GM12872 (cell line): ENCODE measurements at regions not wholly inside any gene's neighbourhood (a gene's known extent, or its start where the extent isn't known, plus 50 kb on each side); places are given as distances from the start of the nearest gene placed in this dataset.

Source experiments
- TF ChIP-seq, protein P1 (sequence below): IDR thresholded peaks from 3 replicates; pipeline ENCODE4 v1.5.1; 2011; ENCODE audit warnings: low read depth, mild to moderate bottlenecking, low read length, moderate library complexity; ENCODE audit not compliant: insufficient read depth

- TF ChIP-seq, protein P1, sequence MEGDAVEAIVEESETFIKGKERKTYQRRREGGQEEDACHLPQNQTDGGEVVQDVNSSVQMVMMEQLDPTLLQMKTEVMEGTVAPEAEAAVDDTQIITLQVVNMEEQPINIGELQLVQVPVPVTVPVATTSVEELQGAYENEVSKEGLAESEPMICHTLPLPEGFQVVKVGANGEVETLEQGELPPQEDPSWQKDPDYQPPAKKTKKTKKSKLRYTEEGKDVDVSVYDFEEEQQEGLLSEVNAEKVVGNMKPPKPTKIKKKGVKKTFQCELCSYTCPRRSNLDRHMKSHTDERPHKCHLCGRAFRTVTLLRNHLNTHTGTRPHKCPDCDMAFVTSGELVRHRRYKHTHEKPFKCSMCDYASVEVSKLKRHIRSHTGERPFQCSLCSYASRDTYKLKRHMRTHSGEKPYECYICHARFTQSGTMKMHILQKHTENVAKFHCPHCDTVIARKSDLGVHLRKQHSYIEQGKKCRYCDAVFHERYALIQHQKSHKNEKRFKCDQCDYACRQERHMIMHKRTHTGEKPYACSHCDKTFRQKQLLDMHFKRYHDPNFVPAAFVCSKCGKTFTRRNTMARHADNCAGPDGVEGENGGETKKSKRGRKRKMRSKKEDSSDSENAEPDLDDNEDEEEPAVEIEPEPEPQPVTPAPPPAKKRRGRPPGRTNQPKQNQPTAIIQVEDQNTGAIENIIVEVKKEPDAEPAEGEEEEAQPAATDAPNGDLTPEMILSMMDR, result no peak
Measured at GRCh38 chrX:102784550-102784949, 64.0 kb downstream of the GPRASP3 start.

DNA sequence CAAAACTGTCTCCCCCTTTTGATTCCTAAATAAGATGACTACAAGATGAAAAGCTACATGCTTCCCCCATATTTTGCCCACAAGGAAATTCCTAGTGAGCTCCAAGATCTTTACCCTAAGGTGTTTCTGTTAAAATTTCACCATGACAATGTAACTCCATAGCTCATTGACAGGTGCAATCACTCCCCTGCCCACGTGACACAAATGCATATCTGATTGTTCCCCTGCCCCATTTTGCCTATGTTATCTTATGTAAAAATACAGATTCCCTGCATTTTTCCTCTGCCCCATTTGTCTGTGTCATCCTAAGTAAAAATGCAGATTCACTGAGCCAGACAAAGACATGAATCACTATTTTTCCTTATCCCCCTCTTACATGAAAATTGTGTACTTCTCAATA, 66.7 kb downstream of the GPRASP3 start:
- TF ChIP-seq, protein P1, result no peak

DNA sequence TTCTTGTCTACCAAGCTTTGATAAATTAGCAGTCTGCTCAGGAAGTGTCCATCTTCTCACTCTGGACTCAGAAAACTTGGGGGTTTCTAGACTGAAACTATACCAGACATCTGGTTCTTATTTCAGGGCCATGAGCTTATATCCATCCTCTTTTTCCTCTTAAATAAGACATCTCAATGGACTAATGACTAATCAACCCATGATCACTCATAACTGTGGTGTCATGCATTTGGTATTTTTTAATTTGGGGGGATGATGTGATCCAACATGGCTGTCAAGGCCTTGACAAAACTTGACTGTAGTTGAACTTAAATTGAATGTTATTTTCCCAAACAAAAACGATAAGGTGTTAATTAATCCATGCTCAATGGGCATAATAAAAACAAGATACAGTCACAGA, 87.8 kb downstream of the GPRASP3 start:
- TF ChIP-seq, protein P1, result no peak

GRCh38 chrX:102832661-102833060, 104.4 kb upstream of the RAB40AL start:
- TF ChIP-seq, protein P1, result no peak

- TF ChIP-seq, protein P1, result no peak
Measured at GRCh38 chrX:102833136-102833535, 103.9 kb upstream of the RAB40AL start.

DNA sequence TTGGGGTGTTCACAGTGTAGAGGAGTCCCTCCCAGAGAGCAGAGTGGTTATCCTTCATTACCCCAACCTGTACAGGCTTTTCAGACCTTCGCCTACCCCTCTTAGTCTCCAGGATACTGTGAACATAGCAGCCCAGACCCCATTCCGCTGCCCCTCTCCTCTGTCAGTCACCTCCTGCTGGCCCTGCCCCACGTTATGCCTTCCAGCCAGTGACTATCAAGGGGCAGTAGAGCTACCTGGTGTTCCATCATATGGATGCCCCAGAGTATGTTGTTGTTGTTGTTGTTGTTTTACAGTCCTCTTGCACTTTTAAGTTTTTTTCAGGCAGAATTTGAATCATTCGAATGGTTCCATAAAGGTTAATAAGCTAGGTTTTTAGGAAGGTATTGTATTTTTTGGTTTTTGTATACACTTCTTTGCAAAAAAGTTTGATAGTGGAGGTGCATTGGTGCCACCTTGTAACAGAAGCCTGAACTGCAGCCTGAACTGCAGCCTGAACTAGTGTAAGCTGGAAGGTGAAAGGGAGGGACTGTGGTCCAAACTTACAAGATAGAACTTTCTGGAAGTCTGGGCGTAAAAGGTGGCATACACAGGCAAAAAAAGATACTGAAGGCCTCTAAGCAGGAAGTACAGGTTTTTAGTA, 101.4 kb upstream of the RAB40AL start:
- TF ChIP-seq, protein P1, result peak; percentile 40

GRCh38 chrX:102837847-102838246, 99.2 kb upstream of the RAB40AL start:
- TF ChIP-seq, protein P1, result no peak
